ENCODE measurements at regions not wholly inside any gene's neighbourhood (a gene's known extent, or its start where the extent isn't known, plus 50 kb on each side); places are given as distances from the start of the nearest gene placed in this dataset.

- TF ChIP-seq ZNF280A (IDR thresholded peaks at IDR 0.05; ENCODE audit: low read depth, partially characterized antibody) (no peak), PYGO2 (tag; IDR thresholded peaks at IDR 0.05) (no peak), ZNF224 (CRISPR knock-in tag; IDR thresholded peaks at IDR 0.05) (no peak), GTF2B (IDR thresholded peaks at IDR 0.05; ENCODE audit: extremely low read depth, insufficient read length) (no peak), CCAR2 (IDR thresholded peaks at IDR 0.05; ENCODE audit: low read depth, low read length) (no peak), KLF13 (tag; IDR thresholded peaks at IDR 0.05; ENCODE audit: borderline replicate concordance, low read depth) (no peak), ATF7 (IDR thresholded peaks at IDR 0.05) (peak; percentile 51; the same call in 1 of the 2 replicates), ZNF395 (CRISPR knock-in tag; IDR thresholded peaks at IDR 0.05) (no peak), FOXP1 (CRISPR knock-in tag; IDR thresholded peaks at IDR 0.05) (no peak), PKNOX1 (IDR thresholded peaks at IDR 0.05) (peak; percentile 98), ZNF280B (CRISPR knock-in tag; IDR thresholded peaks at IDR 0.05) (no peak), ILK (tag; IDR thresholded peaks at IDR 0.05; ENCODE audit: borderline replicate concordance, low read depth) (no peak), ZNF217 (CRISPR knock-in tag; IDR thresholded peaks at IDR 0.05) (no peak), TARDBP (IDR thresholded peaks at IDR 0.05) (no peak), NCOR1 (IDR thresholded peaks at IDR 0.05) (peak; percentile 87), MED1 (CRISPR knock-in tag; IDR thresholded peaks at IDR 0.05; ENCODE audit: borderline replicate concordance) (no peak), ZNF232 (CRISPR knock-in tag; IDR thresholded peaks at IDR 0.05) (no peak), KDM2B (CRISPR knock-in tag; IDR thresholded peaks at IDR 0.05) (no peak), CREBBP (IDR thresholded peaks at IDR 0.05; ENCODE audit: low read depth, low read length) (no peak), ZNF398 (CRISPR knock-in tag; IDR thresholded peaks at IDR 0.05) (no peak)
Observed at GRCh38 chr10:118482393-118483331, 112.8 kb downstream of the PRLHR start (continued).

Data from K562 (cell line).